Right atrium auricular region (tissue), 2 donors: ENCODE measurements at regions not wholly inside any gene's neighbourhood (a gene's known extent, or its start where the extent isn't known, plus 50 kb on each side); places are given as distances from the start of the nearest gene placed in this dataset.

Experiments
- DNase-seq: peaks from one replicate; pipeline ENCODE4 v3.0.0-alpha.2; 2019; ENCODE audit warnings: low spot score
- H3K27ac ChIP-seq, 2 donors: fragments of 200-600 bp; sonication (generic); 1 replicate in 1 of 2; 2 replicates in 1 of 2; pipeline ENCODE4 v1.5.1; 2016 to 2019
- H3K27me3 ChIP-seq, 2 donors: fragments of 200-600 bp; sonication (generic); one replicate each; pipeline versions ENCODE4 v1.5.1 to v1.6.0; 2017 to 2019
- H3K36me3 ChIP-seq: fragments of 200-600 bp; sonication (generic); one replicate; pipeline ENCODE4 v1.5.1; 2016
- H3K4me1 ChIP-seq, 2 donors: fragments of 200-600 bp; sonication (generic); one replicate each; pipeline versions ENCODE4 v1.5.1 to v1.6.0; 2017 to 2019
- H3K4me3 ChIP-seq, 2 donors: fragments of 200-600 bp; sonication (generic); 1 replicate in 1 of 2; 2 replicates in 1 of 2; pipeline ENCODE4 v1.5.1; 2017 to 2019; ENCODE audit warnings: mild to moderate bottlenecking in 1 of 2, moderate library complexity in 1 of 2
- H3K9me3 ChIP-seq, 2 donors: fragments of 200-600 bp; sonication (generic); one replicate each; pipeline ENCODE4 v1.5.1; 2019
- CTCF ChIP-seq, 2 donors: fragments of 200-600 bp; sonication (generic); IDR thresholded peaks; one replicate each; pipeline ENCODE4 v1.5.1; 2019; ENCODE audit warnings: antibody characterized with exemption in 2 of 2

- H3K36me3 ChIP-seq, result no peaks in the 10 kb centered on the region
- H3K9me3 ChIP-seq, result no peaks in the 10 kb centered on the region
- DNase-seq, result no peak
- H3K4me3 ChIP-seq, result no peak overlapping the region
- no peak for TF ChIP-seq CTCF (IDR thresholded peaks at IDR 0.05)
- H3K4me1 ChIP-seq, result no peaks in the 10 kb centered on the region
- no peaks in the 10 kb centered on the region for H3K27me3 ChIP-seq
- no peak overlapping the region for H3K27ac ChIP-seq
Observed at GRCh38 chr6:1510239-1510638, 99.5 kb upstream of the FOXC1 start.

GRCh38 chr6:1513215-1513780, 96.4 kb upstream of the FOXC1 start:
- no peaks in the 10 kb centered on the region for H3K9me3 ChIP-seq
- DNase-seq, result no peak
- no peak for TF ChIP-seq CTCF (IDR thresholded peaks at IDR 0.05)
- H3K27me3 ChIP-seq, result no peaks in the 10 kb centered on the region
- H3K27ac ChIP-seq, result no peak overlapping the region
- H3K4me3 ChIP-seq, result no peak overlapping the region
- H3K4me1 ChIP-seq, result no peaks in the 10 kb centered on the region
- no peaks in the 10 kb centered on the region for H3K36me3 ChIP-seq

GRCh38 chr6:1514078-1514477, 95.6 kb upstream of the FOXC1 start:
- no peak overlapping the region for H3K4me3 ChIP-seq
- no peak overlapping the region for H3K27ac ChIP-seq
- no peak for TF ChIP-seq CTCF (IDR thresholded peaks at IDR 0.05)
- H3K27me3 ChIP-seq, result no peaks in the 10 kb centered on the region
- no peaks in the 10 kb centered on the region for H3K4me1 ChIP-seq
- no peak for DNase-seq
- no peaks in the 10 kb centered on the region for H3K9me3 ChIP-seq
- H3K36me3 ChIP-seq, result no peaks in the 10 kb centered on the region

- Histone ChIP-seq H3K4me3 (no peak overlapping the region), H3K4me1 (no peaks in the 10 kb centered on the region), H3K27ac (no peak overlapping the region), H3K36me3 (no peaks in the 10 kb centered on the region), H3K27me3 (no peaks in the 10 kb centered on the region), H3K9me3 (no peaks in the 10 kb centered on the region)
- DNase-seq, result no peak
- no peak for TF ChIP-seq CTCF (IDR thresholded peaks at IDR 0.05)
Observed at GRCh38 chr6:1515280-1515679, 94.4 kb upstream of the FOXC1 start.

- H3K4me1 ChIP-seq, result no peaks in the 10 kb centered on the region
- no peak overlapping the region for H3K27ac ChIP-seq
- DNase-seq, result no peak
- no peaks in the 10 kb centered on the region for H3K36me3 ChIP-seq
- H3K27me3 ChIP-seq, result no peaks in the 10 kb centered on the region
- TF ChIP-seq CTCF (IDR thresholded peaks at IDR 0.05), result no peak
- no peak overlapping the region for H3K4me3 ChIP-seq
- no peaks in the 10 kb centered on the region for H3K9me3 ChIP-seq
Observed at GRCh38 chr6:1515781-1516180, 93.9 kb upstream of the FOXC1 start.
